Endodermal cell (in vitro differentiated cells): ENCODE measurements at regions not wholly inside any gene's neighbourhood (a gene's known extent, or its start where the extent isn't known, plus 50 kb on each side); places are given as distances from the start of the nearest gene placed in this dataset.

Experiments used
- DNase-seq: peaks from one replicate; pipeline ENCODE4 v3.0.0-alpha.2; 2017
- H3K27ac ChIP-seq: 2 replicates; pipeline ENCODE4 v1.5.1; 2013; ENCODE audit warnings: mild to moderate bottlenecking, low read depth, low read length, moderate library complexity
- H3K27me3 ChIP-seq: 2 replicates; pipeline ENCODE4 v1.6.1; 2013; ENCODE audit warnings: mild to moderate bottlenecking, low read length, moderate library complexity; ENCODE audit not compliant: insufficient read depth, control insufficient read depth, poor library complexity, severe bottlenecking
- H3K36me3 ChIP-seq: 2 replicates; pipeline ENCODE4 v1.7.0; 2013; ENCODE audit warnings: mild to moderate bottlenecking, low read length, moderate library complexity; ENCODE audit not compliant: control insufficient read depth, insufficient read depth
- H3K4me1 ChIP-seq: one replicate; pipeline ENCODE4 v1.7.0; 2013; ENCODE audit warnings: low read length; ENCODE audit not compliant: control insufficient read depth, insufficient read depth
- H3K4me3 ChIP-seq: 2 replicates; pipeline ENCODE4 v1.5.1; 2013; ENCODE audit warnings: mild to moderate bottlenecking, low read length, moderate library complexity
- H3K9ac ChIP-seq: 2 replicates; pipeline ENCODE4 v1.6.1; 2013; ENCODE audit warnings: mild to moderate bottlenecking, low read length, moderate library complexity; ENCODE audit not compliant: poor library complexity, severe bottlenecking; ENCODE audit errors: extremely low read depth
- H3K9me3 ChIP-seq: 2 replicates; pipeline ENCODE4 v1.6.1; 2013; ENCODE audit warnings: mild to moderate bottlenecking, low read length, moderate library complexity; ENCODE audit not compliant: control insufficient read depth
- H3K27ac Mint-ChIP-seq: 2 replicates; pipeline ENCODE4 v1.8.0; 2020; ENCODE audit warnings: mixed read lengths
- H3K27me3 Mint-ChIP-seq: 2 replicates; pipeline ENCODE4 v1.8.0; 2021; ENCODE audit warnings: mild to moderate bottlenecking, mixed read lengths; ENCODE audit not compliant: insufficient read depth
- H3K36me3 Mint-ChIP-seq: 2 replicates; pipeline ENCODE4 v1.8.0; 2020; ENCODE audit warnings: low read depth, mixed read lengths
- H3K4me1 Mint-ChIP-seq: 2 replicates; pipeline ENCODE4 v1.8.0; 2020; ENCODE audit warnings: mixed read lengths
- H3K4me3 Mint-ChIP-seq: 2 replicates; pipeline ENCODE4 v1.8.0; 2020; ENCODE audit warnings: mild to moderate bottlenecking, moderate library complexity, mixed read lengths
- H3K9me3 Mint-ChIP-seq: 2 replicates; pipeline ENCODE4 v1.8.0; 2020; ENCODE audit warnings: mild to moderate bottlenecking, mixed read lengths
- WGBS, 2 experiments: methylation state at CpG; one replicate each; pipeline versions ENCODE4 v1.1.5 to v1.1.7; 2013; ENCODE audit warnings: missing lambda C conversion rate in 2 of 2, mixed read lengths in 1 of 2; ENCODE audit not compliant: insufficient coverage in 1 of 2, insufficient read length in 1 of 2; 5-methylcytosine and 5-hydroxymethylcytosine counted together
- TF ChIP-seq, protein P1 (sequence below): fragments of 200-600 bp; sonication (generic); conservative IDR thresholded peaks from 2 replicates; pipeline ENCODE4 v1.5.0; 2021; ENCODE audit warnings: antibody characterized with exemption, mild to moderate bottlenecking

GRCh38 chr2:196501836-196502235 lies 137.7 kb upstream of the CCDC150 start:
- Mint-ChIP-seq H3K9me3 (peaks cover 21% of the 10 kb centered on the region), H3K4me3 (no peak overlapping the region), H3K36me3 (peaks cover 7% of the 10 kb centered on the region)

GRCh38 chr2:196502386-196502785 lies 137.1 kb upstream of the CCDC150 start:
- Histone ChIP-seq H3K9ac (no peak overlapping the region), H3K27ac (no peak overlapping the region), H3K36me3 (no peaks in the 10 kb centered on the region), H3K4me3 (no peak overlapping the region), H3K9me3 (peaks cover 32% of the 10 kb centered on the region), H3K4me1 (no peaks in the 10 kb centered on the region), H3K27me3 (no peaks in the 10 kb centered on the region)
- TF ChIP-seq, protein P1, sequence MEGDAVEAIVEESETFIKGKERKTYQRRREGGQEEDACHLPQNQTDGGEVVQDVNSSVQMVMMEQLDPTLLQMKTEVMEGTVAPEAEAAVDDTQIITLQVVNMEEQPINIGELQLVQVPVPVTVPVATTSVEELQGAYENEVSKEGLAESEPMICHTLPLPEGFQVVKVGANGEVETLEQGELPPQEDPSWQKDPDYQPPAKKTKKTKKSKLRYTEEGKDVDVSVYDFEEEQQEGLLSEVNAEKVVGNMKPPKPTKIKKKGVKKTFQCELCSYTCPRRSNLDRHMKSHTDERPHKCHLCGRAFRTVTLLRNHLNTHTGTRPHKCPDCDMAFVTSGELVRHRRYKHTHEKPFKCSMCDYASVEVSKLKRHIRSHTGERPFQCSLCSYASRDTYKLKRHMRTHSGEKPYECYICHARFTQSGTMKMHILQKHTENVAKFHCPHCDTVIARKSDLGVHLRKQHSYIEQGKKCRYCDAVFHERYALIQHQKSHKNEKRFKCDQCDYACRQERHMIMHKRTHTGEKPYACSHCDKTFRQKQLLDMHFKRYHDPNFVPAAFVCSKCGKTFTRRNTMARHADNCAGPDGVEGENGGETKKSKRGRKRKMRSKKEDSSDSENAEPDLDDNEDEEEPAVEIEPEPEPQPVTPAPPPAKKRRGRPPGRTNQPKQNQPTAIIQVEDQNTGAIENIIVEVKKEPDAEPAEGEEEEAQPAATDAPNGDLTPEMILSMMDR: no peak
- Mint-ChIP-seq H3K27ac (no peak overlapping the region), H3K27me3 (no peaks in the 10 kb centered on the region), H3K9me3 (peaks cover 21% of the 10 kb centered on the region), H3K4me1 (no peaks in the 10 kb centered on the region), H3K4me3 (no peak overlapping the region), H3K36me3 (peaks cover 7% of the 10 kb centered on the region)
- 93 to 97% methylated on average over 3 to 6 of the region's 6 CpGs for whole genome bisulfite sequencing, 2 experiments
- no peak for DNase-seq

More at GRCh38 chr2:196501836-196502235, 137.7 kb upstream of the CCDC150 start:
- TF ChIP-seq, protein P1: no peak
- no peak overlapping the region for H3K27ac ChIP-seq
- peaks cover 32% of the 10 kb centered on the region for H3K9me3 ChIP-seq
- no peaks in the 10 kb centered on the region for H3K36me3 ChIP-seq
- no peak for DNase-seq
- H3K27me3 ChIP-seq: no peaks in the 10 kb centered on the region
- no peak overlapping the region for H3K4me3 ChIP-seq
- 90% methylated on average over 1 of the region's 2 CpGs; no CpG with 5 or more reads in 1 of the 2 experiments for WGBS, 2 experiments
- Mint-ChIP-seq H3K4me1 (no peaks in the 10 kb centered on the region), H3K27me3 (no peaks in the 10 kb centered on the region), H3K27ac (no peak overlapping the region)
- H3K4me1 ChIP-seq: no peaks in the 10 kb centered on the region
- no peak overlapping the region for H3K9ac ChIP-seq

DNA sequence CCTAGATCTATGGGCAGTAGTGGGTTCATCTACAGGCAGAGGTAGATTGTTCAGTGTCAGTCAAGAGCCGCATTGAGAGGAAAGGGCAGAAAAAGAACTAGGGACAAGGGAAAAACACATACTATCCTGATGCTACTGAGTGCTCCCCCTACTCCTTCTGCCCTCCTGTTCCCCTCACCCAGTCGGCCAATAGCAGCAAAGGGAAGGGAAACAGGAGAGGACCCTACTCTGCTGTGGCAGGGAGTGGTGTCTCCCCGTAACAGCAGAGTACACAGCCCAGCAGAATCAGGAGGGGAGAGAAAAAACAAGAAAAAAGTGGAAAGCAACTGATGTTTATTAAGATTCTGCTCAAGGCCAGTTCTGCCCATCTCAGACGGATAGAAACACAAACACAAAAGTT lies 136.1 kb upstream of the CCDC150 start:
- Histone ChIP-seq H3K4me1 (no peaks in the 10 kb centered on the region), H3K27ac (no peak overlapping the region), H3K36me3 (no peaks in the 10 kb centered on the region), H3K9ac (no peak overlapping the region), H3K4me3 (no peak overlapping the region), H3K9me3 (peaks cover 24% of the 10 kb centered on the region), H3K27me3 (no peaks in the 10 kb centered on the region)
- Mint-ChIP-seq H3K36me3 (peaks cover 7% of the 10 kb centered on the region), H3K27me3 (no peaks in the 10 kb centered on the region), H3K27ac (no peak overlapping the region), H3K4me1 (no peaks in the 10 kb centered on the region), H3K4me3 (no peak overlapping the region), H3K9me3 (peaks cover 20% of the 10 kb centered on the region)
- 88 to 90% methylated on average over 2 to 4 of the region's 4 CpGs for WGBS, 2 experiments
- no peak for DNase-seq
- TF ChIP-seq, protein P1: no peak
